GM10266 (cell line): ENCODE measurements at regions not wholly inside any gene's neighbourhood (a gene's known extent, or its start where the extent isn't known, plus 50 kb on each side); places are given as distances from the start of the nearest gene placed in this dataset.

Experiments used
- DNase-seq: peaks from one replicate; pipeline ENCODE4 v3.0.0; 2012; ENCODE audit errors: extremely low spot score
- CTCF ChIP-seq: IDR thresholded peaks from 2 replicates; pipeline ENCODE4 v1.5.1; 2012; ENCODE audit warnings: mild to moderate bottlenecking, low read depth; ENCODE audit not compliant: control insufficient read depth, insufficient read depth; ENCODE audit errors: missing control alignments

GRCh38 chr2:128410758-128411215, 92.1 kb upstream of the HS6ST1 start:
- no peak for DNase-seq
- TF ChIP-seq CTCF, result no peak

- TF ChIP-seq CTCF, result no peak
- DNase-seq, result no peak
These were observed 92.8 kb upstream of the HS6ST1 start for GRCh38 chr2:128411431-128411830.

- no peak for DNase-seq
- no peak for TF ChIP-seq CTCF
These were observed 93.7 kb upstream of the HS6ST1 start for GRCh38 chr2:128412181-128412871.

- no peak for DNase-seq
- no peak for TF ChIP-seq CTCF
These were observed 94.5 kb upstream of the HS6ST1 start for GRCh38 chr2:128413014-128413717.

- DNase-seq, result no peak
- TF ChIP-seq CTCF, result no peak
These were observed 95.2 kb upstream of the HS6ST1 start for GRCh38 chr2:128413718-128414341.

- no peak for DNase-seq
- no peak for TF ChIP-seq CTCF
These were observed 95.7 kb upstream of the HS6ST1 start for GRCh38 chr2:128414351-128414750.

- no peak for DNase-seq
- TF ChIP-seq CTCF, result no peak
These were observed 96.5 kb upstream of the HS6ST1 start for GRCh38 chr2:128414946-128415778.
